Vagina (tissue), 2 donors: ENCODE measurements at regions not wholly inside any gene's neighbourhood (a gene's known extent, or its start where the extent isn't known, plus 50 kb on each side); places are given as distances from the start of the nearest gene placed in this dataset.

Experiments used
- CTCF ChIP-seq, 3 experiments: fragments of 450-650 bp in 2 of 3; fragments of 200-600 bp in 1 of 3; sonication (generic) in 1 of 3; IDR thresholded peaks; one replicate each; pipeline ENCODE4 v1.5.1; 2017 to 2019; ENCODE audit warnings: antibody characterized with exemption in 3 of 3, mild to moderate bottlenecking in 2 of 3, moderate library complexity in 2 of 3
- POLR2AphosphoS5 ChIP-seq, 2 donors: sonication (generic); formaldehyde crosslinking; IDR thresholded peaks; one replicate each; pipeline ENCODE4 v1.9.0; 2017; ENCODE audit warnings: antibody characterized with exemption in 2 of 2, mild to moderate bottlenecking in 2 of 2, low read depth in 1 of 2; ENCODE audit not compliant: insufficient read depth in 1 of 2

DNA sequence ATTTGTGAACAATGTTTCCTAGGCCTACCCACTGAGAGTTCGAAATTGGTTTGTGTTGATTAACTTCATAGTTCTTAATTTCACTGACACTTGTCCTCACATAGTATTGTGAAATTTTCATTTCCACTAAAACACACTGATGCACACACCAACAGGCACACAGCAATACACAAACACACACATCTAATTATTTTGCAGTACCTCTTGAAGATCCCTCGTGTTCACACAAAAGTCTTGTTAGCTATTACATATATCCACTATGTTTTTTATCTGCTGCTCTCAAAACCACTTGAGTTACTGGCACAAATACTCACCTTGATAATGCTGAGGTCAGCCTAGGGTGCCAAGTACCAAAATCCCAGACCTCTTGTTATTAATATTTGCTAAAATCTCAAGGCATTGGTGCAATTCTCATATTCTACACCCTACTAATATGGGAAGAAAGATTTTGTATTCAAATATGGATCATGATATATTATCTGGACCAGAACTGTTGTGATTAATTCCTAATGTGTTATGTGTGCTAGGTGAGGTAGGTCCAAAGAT, 767.4 kb upstream of the CDH10 start:
- TF ChIP-seq POLR2AphosphoS5 (IDR thresholded peaks at IDR 0.05; ENCODE audit: insufficient read depth in 1 of 2, low read depth in 1 of 2), result no peak
- no peak for TF ChIP-seq CTCF (IDR thresholded peaks at IDR 0.05)
